ENCODE measurements at regions not wholly inside any gene's neighbourhood (a gene's known extent, or its start where the extent isn't known, plus 50 kb on each side); places are given as distances from the start of the nearest gene placed in this dataset.

DNA sequence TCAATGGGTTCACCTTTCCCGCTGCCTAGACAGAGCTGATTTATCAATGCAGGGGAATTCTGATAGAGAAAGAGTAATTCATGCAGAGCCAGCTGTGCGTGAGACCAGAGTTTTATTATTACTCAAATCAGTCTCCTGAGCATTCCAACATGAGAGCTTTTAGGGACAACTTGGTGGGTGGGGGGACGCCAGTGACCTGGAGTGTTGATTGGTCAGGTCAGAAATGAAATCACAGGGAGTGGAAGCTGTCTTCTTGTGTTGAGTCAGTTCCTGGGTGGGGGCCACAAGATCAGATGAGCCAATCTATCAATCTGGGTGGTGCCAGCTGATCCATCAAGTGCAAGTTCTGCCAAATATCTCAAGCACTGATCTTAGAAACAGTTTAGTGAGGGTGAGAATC is 99.0 kb upstream of the CAV2 start:
- Histone ChIP-seq H3K4me3 (ENCODE audit: insufficient read depth, low read length) (no peak overlapping the region), H3K4me1 (ENCODE audit: insufficient read depth, low read length) (peaks cover 16% of the 10 kb centered on the region), H3K9me3 (ENCODE audit: low read depth, low read length) (no peaks in the 10 kb centered on the region), H3K27ac (ENCODE audit: low read depth, low read length) (no peak overlapping the region), H3K27me3 (ENCODE audit: insufficient read depth, low read length) (no peaks in the 10 kb centered on the region), H3K36me3 (ENCODE audit: insufficient read depth, low read length) (no peaks in the 10 kb centered on the region), H2AFZ (ENCODE audit: low read length) (no peak overlapping the region), H3K79me2 (ENCODE audit: insufficient read depth, low read length) (no peaks in the 10 kb centered on the region), H3K4me2 (ENCODE audit: insufficient read depth, low read length) (no peak overlapping the region), H4K20me1 (ENCODE audit: insufficient read depth, low read length) (no peaks in the 10 kb centered on the region)
- DNase-seq (ENCODE audit: insufficient read length, low spot score, missing footprints), result no peak
- no peak for TF ChIP-seq CTCF (IDR thresholded peaks at IDR 0.05; ENCODE audit: extremely low read depth, low read depth, low read length)

DNA sequence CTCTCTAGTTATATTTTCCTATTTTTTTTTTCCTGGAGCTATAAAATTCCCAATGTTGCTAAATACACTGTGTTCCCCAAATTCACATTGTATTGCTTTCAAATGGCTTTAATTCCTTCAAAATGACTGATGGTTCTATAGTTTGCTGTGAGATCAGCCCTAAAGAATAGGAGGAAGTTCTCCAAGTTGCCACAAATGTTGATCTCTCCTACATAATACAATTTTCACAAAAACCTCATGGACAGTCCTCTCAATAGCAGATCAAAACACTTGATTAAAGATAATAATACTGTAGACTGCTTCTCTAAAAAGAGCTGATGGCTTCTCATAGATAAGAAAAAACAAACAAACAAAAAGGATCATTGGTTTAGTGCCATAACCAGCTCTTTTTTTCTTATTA is 97.8 kb upstream of the CAV2 start:
- no peak for TF ChIP-seq CTCF (IDR thresholded peaks at IDR 0.05; ENCODE audit: extremely low read depth, low read depth, low read length)
- Histone ChIP-seq H4K20me1 (ENCODE audit: insufficient read depth, low read length) (no peaks in the 10 kb centered on the region), H3K4me3 (ENCODE audit: insufficient read depth, low read length) (no peak overlapping the region), H3K4me1 (ENCODE audit: insufficient read depth, low read length) (peaks cover 9% of the 10 kb centered on the region), H3K4me2 (ENCODE audit: insufficient read depth, low read length) (no peak overlapping the region), H3K36me3 (ENCODE audit: insufficient read depth, low read length) (no peaks in the 10 kb centered on the region), H3K27ac (ENCODE audit: low read depth, low read length) (no peak overlapping the region), H2AFZ (ENCODE audit: low read length) (no peak overlapping the region), H3K27me3 (ENCODE audit: insufficient read depth, low read length) (no peaks in the 10 kb centered on the region), H3K9me3 (ENCODE audit: low read depth, low read length) (no peaks in the 10 kb centered on the region), H3K79me2 (ENCODE audit: insufficient read depth, low read length) (no peaks in the 10 kb centered on the region)
- no peak for DNase-seq (ENCODE audit: insufficient read length, low spot score, missing footprints)

GRCh38 chr7:116403265-116403664 is 96.3 kb upstream of the CAV2 start:
- H3K4me3 ChIP-seq (ENCODE audit: insufficient read depth, low read length), result no peak overlapping the region
- H3K27ac ChIP-seq (ENCODE audit: low read depth, low read length), result no peak overlapping the region
- no peak overlapping the region for H2AFZ ChIP-seq (ENCODE audit: low read length)
- no peak for DNase-seq (ENCODE audit: insufficient read length, low spot score, missing footprints)
- no peaks in the 10 kb centered on the region for H3K79me2 ChIP-seq (ENCODE audit: insufficient read depth, low read length)
- no peaks in the 10 kb centered on the region for H4K20me1 ChIP-seq (ENCODE audit: insufficient read depth, low read length)
- no peak for TF ChIP-seq CTCF (IDR thresholded peaks at IDR 0.05; ENCODE audit: extremely low read depth, low read depth, low read length)
- no peak overlapping the region for H3K4me2 ChIP-seq (ENCODE audit: insufficient read depth, low read length)
- peaks cover 9% of the 10 kb centered on the region for H3K4me1 ChIP-seq (ENCODE audit: insufficient read depth, low read length)
- H3K27me3 ChIP-seq (ENCODE audit: insufficient read depth, low read length), result no peaks in the 10 kb centered on the region
- no peaks in the 10 kb centered on the region for H3K9me3 ChIP-seq (ENCODE audit: low read depth, low read length)
- no peaks in the 10 kb centered on the region for H3K36me3 ChIP-seq (ENCODE audit: insufficient read depth, low read length)

GRCh38 chr7:116404389-116404788 is 95.1 kb upstream of the CAV2 start:
- Histone ChIP-seq H3K4me1 (ENCODE audit: insufficient read depth, low read length) (peaks cover 8% of the 10 kb centered on the region), H3K9me3 (ENCODE audit: low read depth, low read length) (no peaks in the 10 kb centered on the region), H3K36me3 (ENCODE audit: insufficient read depth, low read length) (no peaks in the 10 kb centered on the region), H2AFZ (ENCODE audit: low read length) (no peak overlapping the region), H3K4me2 (ENCODE audit: insufficient read depth, low read length) (no peak overlapping the region), H3K27me3 (ENCODE audit: insufficient read depth, low read length) (no peaks in the 10 kb centered on the region), H3K79me2 (ENCODE audit: insufficient read depth, low read length) (no peaks in the 10 kb centered on the region), H3K27ac (ENCODE audit: low read depth, low read length) (no peak overlapping the region), H4K20me1 (ENCODE audit: insufficient read depth, low read length) (no peaks in the 10 kb centered on the region), H3K4me3 (ENCODE audit: insufficient read depth, low read length) (no peak overlapping the region)
- TF ChIP-seq CTCF (IDR thresholded peaks at IDR 0.05; ENCODE audit: extremely low read depth, low read depth, low read length), result no peak
- no peak for DNase-seq (ENCODE audit: insufficient read length, low spot score, missing footprints)
